CD1c-positive myeloid dendritic cell (primary cell): ENCODE measurements at regions not wholly inside any gene's neighbourhood (a gene's known extent, or its start where the extent isn't known, plus 50 kb on each side); places are given as distances from the start of the nearest gene placed in this dataset.
A peak's percentile ranks its signal among the peaks of the same experiment; 100 is the strongest.
"Not testable (repeated sequence)": the region's sequence is repeated elsewhere in the genome, so short reads cannot be mapped to it uniquely, and the experiment has no call there.

ENCODE experiments used
- DNase-seq: peaks from one replicate; pipeline ENCODE4 v3.0.0-alpha.2; 2016; ENCODE audit errors: extremely low spot score

- DNase-seq: peak; percentile 23
Observed at GRCh38 chr1:199612976-199613774, 414.3 kb upstream of the NR5A2 start.

GRCh38 chr1:199616947-199617346, 410.6 kb upstream of the NR5A2 start:
- DNase-seq: no peak

- no peak for DNase-seq
Observed at GRCh38 chr1:199619223-199619622, 408.3 kb upstream of the NR5A2 start.

GRCh38 chr1:199626228-199626627, 401.3 kb upstream of the NR5A2 start:
- not testable (repeated sequence) for DNase-seq

GRCh38 chr1:199629624-199630023, 397.9 kb upstream of the NR5A2 start:
- no peak for DNase-seq

- no peak for DNase-seq
Observed at GRCh38 chr1:199639453-199639852, 388.1 kb upstream of the NR5A2 start.

GRCh38 chr1:199641531-199641930, 386.0 kb upstream of the NR5A2 start:
- DNase-seq: no peak

GRCh38 chr1:199644912-199645311, 382.6 kb upstream of the NR5A2 start:
- DNase-seq: no peak

GRCh38 chr1:199646761-199647160, 380.7 kb upstream of the NR5A2 start:
- no peak for DNase-seq

- DNase-seq: no peak
Observed at GRCh38 chr1:199657449-199657848, 370.1 kb upstream of the NR5A2 start.

GRCh38 chr1:199660071-199660470, 367.4 kb upstream of the NR5A2 start:
- DNase-seq: no peak

- no peak for DNase-seq
Observed at GRCh38 chr1:199665371-199665770, 362.1 kb upstream of the NR5A2 start.

GRCh38 chr1:199667089-199667488, 360.4 kb upstream of the NR5A2 start:
- no peak for DNase-seq

- no peak for DNase-seq
Observed at GRCh38 chr1:199669916-199670315, 357.6 kb upstream of the NR5A2 start.

- no peak for DNase-seq
Observed at GRCh38 chr1:199671684-199672083, 355.8 kb upstream of the NR5A2 start.

- no peak for DNase-seq
Observed at GRCh38 chr1:199675937-199676336, 351.6 kb upstream of the NR5A2 start.

- no peak for DNase-seq
Observed at GRCh38 chr1:199678771-199679170, 348.7 kb upstream of the NR5A2 start.

GRCh38 chr1:199682081-199682480, 345.4 kb upstream of the NR5A2 start:
- DNase-seq: no peak

GRCh38 chr1:199684686-199685273, 342.7 kb upstream of the NR5A2 start:
- peak; percentile 66 for DNase-seq

GRCh38 chr1:199685369-199685768, 342.1 kb upstream of the NR5A2 start:
- DNase-seq: no peak

- DNase-seq: no peak
Observed at GRCh38 chr1:199687321-199687720, 340.2 kb upstream of the NR5A2 start.

GRCh38 chr1:199688133-199688676, 339.3 kb upstream of the NR5A2 start:
- no peak for DNase-seq

GRCh38 chr1:199688774-199689173, 338.7 kb upstream of the NR5A2 start:
- no peak for DNase-seq
